ENCODE measurements at regions not wholly inside any gene's neighbourhood (a gene's known extent, or its start where the extent isn't known, plus 50 kb on each side); places are given as distances from the start of the nearest gene placed in this dataset.

DNA sequence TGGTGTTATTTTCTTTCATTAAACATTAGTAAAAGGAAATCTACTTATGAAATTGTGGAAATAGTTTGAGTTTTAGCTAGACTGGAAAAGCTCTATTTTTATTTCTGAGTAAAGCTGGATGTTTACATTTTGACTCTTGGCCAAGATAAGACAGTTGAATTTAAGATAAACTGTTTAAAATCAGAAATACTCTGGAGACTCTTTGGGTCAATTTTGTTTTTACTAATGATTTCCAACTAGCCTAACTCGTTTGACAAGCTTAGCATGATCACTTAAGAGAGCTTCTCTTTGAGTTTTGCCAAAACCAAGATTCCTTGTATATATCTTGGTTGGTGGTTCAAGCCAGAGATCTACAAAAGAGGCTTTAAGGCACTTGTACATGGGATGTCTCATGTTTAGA lies 724.8 kb upstream of the LUZP2 start:
- TF ChIP-seq EZH2phosphoT487 (IDR thresholded peaks at IDR 0.05; ENCODE audit: insufficient read depth, low read depth) (no peak), EZH2 (IDR thresholded peaks at IDR 0.05; ENCODE audit: insufficient read depth, poor library complexity, severe bottlenecking) (no peak)

Data from GM23248 (cell line).